RWPE2 (cell line): ENCODE measurements at regions not wholly inside any gene's neighbourhood (a gene's known extent, or its start where the extent isn't known, plus 50 kb on each side); places are given as distances from the start of the nearest gene placed in this dataset.

ENCODE experiments used
- ATAC-seq: fragments of 200-7000 bp; cut with Tn5 transposase; 3 replicates; pipeline ENCODE4 v1.9.1; 2021; ENCODE audit warnings: low read depth
- DNase-seq: peaks from one replicate; pipeline ENCODE4 v3.0.0-alpha.2; 2020; ENCODE audit warnings: low spot score
- H3K27ac ChIP-seq: fragments of 450-650 bp; 2 replicates; pipeline ENCODE4 v1.5.1; 2017; ENCODE audit warnings: mild to moderate bottlenecking; ENCODE audit not compliant: poor library complexity, severe bottlenecking
- H3K27me3 ChIP-seq: fragments of 250-450 bp; sonication (Bioruptor Pico); 2 replicates; pipeline ENCODE4 v1.5.1; 2021; ENCODE audit warnings: mild to moderate bottlenecking, moderate library complexity; ENCODE audit not compliant: insufficient read depth, poor library complexity, severe bottlenecking
- H3K36me3 ChIP-seq: fragments of 250-450 bp; sonication (Bioruptor Pico); 2 replicates; pipeline ENCODE4 v1.5.1; 2020; ENCODE audit warnings: low read depth, mild to moderate bottlenecking, moderate library complexity
- H3K4me1 ChIP-seq: fragments of 250-450 bp; sonication (Bioruptor Pico); 2 replicates; pipeline ENCODE4 v1.5.1; 2021; ENCODE audit warnings: mild to moderate bottlenecking, moderate library complexity; ENCODE audit not compliant: insufficient read depth, poor library complexity, severe bottlenecking
- H3K4me3 ChIP-seq: fragments of 250-450 bp; sonication (Bioruptor Pico); 2 replicates; pipeline ENCODE4 v1.5.1; 2021; ENCODE audit warnings: mild to moderate bottlenecking, moderate library complexity; ENCODE audit not compliant: severe bottlenecking
- H3K9me3 ChIP-seq: fragments of 250-450 bp; sonication (Bioruptor Pico); 2 replicates; pipeline ENCODE4 v1.5.1; 2021; ENCODE audit warnings: mild to moderate bottlenecking, moderate library complexity; ENCODE audit not compliant: severe bottlenecking
- TF ChIP-seq, protein P1 (sequence below): fragments of 450-650 bp; IDR thresholded peaks from one replicate; pipeline ENCODE4 v1.5.1; 2017; ENCODE audit warnings: mild to moderate bottlenecking, moderate library complexity; ENCODE audit not compliant: poor library complexity, severe bottlenecking

DNA sequence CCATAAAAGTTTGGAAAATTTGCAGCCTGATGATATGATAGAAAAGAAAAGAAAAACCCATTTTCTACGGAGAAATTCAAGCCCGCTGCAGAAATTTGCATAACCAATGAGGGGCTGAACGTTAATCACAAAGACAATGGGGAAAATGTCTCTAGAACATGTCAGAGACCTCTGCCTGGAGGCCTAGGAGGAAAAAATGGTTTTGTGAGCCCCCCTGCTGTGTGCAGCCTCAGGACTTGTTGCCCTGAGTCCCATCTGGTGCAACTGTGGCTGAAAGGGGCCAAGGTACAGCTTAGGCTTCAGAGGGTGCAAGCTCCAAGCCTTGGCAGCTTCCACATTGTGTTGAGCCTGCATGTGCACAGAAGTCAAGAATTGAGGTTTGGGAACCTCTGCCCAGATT lies 1267.4 kb upstream of the GOT2 start:
- H3K36me3 ChIP-seq = no peaks in the 10 kb centered on the region

DNA sequence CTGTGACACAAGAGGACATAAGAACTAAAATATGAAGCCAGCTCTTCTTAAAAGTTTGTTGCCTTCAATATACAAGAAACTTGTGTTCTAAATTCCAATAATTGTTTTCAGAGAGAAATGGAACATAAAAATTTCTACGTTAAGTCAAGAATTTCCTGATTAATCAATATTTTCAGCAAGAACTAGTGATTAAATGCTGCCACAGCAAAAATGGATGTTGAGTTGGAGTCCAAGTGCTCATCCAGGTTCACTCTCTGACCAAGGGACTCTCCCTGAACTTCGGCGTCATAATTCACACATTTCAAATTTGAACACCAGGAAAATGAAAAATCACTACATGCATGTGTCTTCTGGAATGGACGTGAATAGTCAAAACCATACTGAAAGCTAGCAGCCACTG lies 1263.6 kb upstream of the GOT2 start:
- H3K4me1 ChIP-seq = no peaks in the 10 kb centered on the region
- TF ChIP-seq, protein P1, sequence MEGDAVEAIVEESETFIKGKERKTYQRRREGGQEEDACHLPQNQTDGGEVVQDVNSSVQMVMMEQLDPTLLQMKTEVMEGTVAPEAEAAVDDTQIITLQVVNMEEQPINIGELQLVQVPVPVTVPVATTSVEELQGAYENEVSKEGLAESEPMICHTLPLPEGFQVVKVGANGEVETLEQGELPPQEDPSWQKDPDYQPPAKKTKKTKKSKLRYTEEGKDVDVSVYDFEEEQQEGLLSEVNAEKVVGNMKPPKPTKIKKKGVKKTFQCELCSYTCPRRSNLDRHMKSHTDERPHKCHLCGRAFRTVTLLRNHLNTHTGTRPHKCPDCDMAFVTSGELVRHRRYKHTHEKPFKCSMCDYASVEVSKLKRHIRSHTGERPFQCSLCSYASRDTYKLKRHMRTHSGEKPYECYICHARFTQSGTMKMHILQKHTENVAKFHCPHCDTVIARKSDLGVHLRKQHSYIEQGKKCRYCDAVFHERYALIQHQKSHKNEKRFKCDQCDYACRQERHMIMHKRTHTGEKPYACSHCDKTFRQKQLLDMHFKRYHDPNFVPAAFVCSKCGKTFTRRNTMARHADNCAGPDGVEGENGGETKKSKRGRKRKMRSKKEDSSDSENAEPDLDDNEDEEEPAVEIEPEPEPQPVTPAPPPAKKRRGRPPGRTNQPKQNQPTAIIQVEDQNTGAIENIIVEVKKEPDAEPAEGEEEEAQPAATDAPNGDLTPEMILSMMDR = no peak

More for the DNA sequence above, 1267.4 kb upstream of the GOT2 start:
- H3K4me3 ChIP-seq = no peak overlapping the region
- DNase-seq (no peak), ATAC-seq (no peak)
- TF ChIP-seq, protein P1 = no peak
- no peak overlapping the region for H3K27ac ChIP-seq
- H3K27me3 ChIP-seq = no peaks in the 10 kb centered on the region
- no peaks in the 10 kb centered on the region for H3K4me1 ChIP-seq
- H3K9me3 ChIP-seq = no peaks in the 10 kb centered on the region

DNA sequence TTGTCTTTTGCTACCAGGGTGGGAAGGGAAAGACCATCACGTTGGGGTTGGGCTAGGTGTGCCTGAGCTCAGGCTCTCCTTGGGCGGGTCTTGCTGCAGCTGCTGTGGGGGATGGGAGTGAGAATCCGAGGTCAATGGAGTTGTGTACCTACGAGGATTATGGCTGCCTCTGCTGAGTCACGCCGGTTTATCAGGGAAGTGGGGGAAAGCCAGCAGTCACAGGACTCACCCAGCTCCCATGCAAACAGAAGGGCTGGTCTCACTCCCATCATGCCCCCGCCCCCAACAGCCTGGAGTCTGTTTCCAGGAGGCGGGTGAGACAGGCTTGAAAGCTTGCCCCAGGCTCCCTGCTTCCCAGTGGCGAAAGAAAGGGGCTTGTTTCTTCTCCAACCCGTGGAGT lies 1259.0 kb upstream of the GOT2 start:
- Histone ChIP-seq H3K27me3 (no peaks in the 10 kb centered on the region), H3K27ac (no peak overlapping the region), H3K4me3 (no peak overlapping the region), H3K36me3 (no peaks in the 10 kb centered on the region), H3K9me3 (no peaks in the 10 kb centered on the region), H3K4me1 (peaks cover 8% of the 10 kb centered on the region)
- TF ChIP-seq, protein P1 = no peak
- ATAC-seq = no peak
- no peak for DNase-seq

More for the DNA sequence above, 1263.6 kb upstream of the GOT2 start:
- ATAC-seq (no peak), DNase-seq (no peak)
- H3K27ac ChIP-seq = no peak overlapping the region
- no peaks in the 10 kb centered on the region for H3K9me3 ChIP-seq
- H3K27me3 ChIP-seq = no peaks in the 10 kb centered on the region
- H3K4me3 ChIP-seq = no peak overlapping the region
- no peaks in the 10 kb centered on the region for H3K36me3 ChIP-seq

DNA sequence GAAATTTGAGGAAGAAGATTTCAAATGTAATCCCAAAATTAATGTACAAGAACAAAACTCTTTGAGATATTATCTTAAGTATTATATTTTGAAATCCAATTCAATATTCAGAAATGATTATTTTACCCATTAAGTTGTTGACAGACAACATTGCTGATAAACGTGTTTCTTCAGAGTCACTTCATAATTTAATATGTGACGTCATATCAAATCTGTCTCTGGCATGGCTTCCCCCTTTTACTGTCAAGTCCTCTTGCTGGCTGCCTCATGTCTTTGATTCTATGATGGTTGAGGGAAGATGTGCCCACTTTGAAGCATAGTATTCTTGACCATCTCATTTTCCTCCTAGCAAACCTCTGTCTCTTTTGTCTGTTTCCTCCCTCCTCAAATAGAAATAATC lies 1257.1 kb upstream of the GOT2 start:
- DNase-seq = no peak
- no peak for ATAC-seq
- Histone ChIP-seq H3K4me3 (no peak overlapping the region), H3K27me3 (no peaks in the 10 kb centered on the region), H3K27ac (no peak overlapping the region), H3K36me3 (no peaks in the 10 kb centered on the region), H3K9me3 (no peaks in the 10 kb centered on the region), H3K4me1 (peaks cover 8% of the 10 kb centered on the region)
- TF ChIP-seq, protein P1 = no peak

DNA sequence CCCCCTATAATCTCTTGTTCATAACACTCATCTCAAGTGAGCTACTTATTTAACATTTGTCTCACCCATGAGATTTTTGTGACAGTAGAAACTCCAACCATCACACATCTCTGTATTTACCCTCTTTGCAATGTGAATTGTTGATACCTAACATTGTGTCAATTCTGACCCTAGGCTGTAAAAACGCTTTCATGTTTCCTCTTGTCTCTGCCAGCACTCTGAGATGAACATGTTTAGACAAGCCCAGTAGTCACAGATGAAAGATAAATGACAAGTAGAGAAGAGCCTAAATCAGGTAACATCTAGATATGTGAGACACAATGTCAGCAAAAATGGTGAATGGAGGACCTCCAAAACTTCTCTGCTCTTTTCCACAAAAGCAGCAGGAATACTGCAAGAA lies 1254.5 kb upstream of the GOT2 start:
- Histone ChIP-seq H3K27ac (no peak overlapping the region), H3K27me3 (no peaks in the 10 kb centered on the region), H3K4me3 (no peak overlapping the region)

More for the DNA sequence above, 1254.5 kb upstream of the GOT2 start:
- Histone ChIP-seq H3K4me1 (peaks cover 8% of the 10 kb centered on the region), H3K9me3 (no peaks in the 10 kb centered on the region), H3K36me3 (no peaks in the 10 kb centered on the region)
- TF ChIP-seq, protein P1 = no peak
- no peak for DNase-seq
- no peak for ATAC-seq
